22Rv1 (cell line): ENCODE measurements at regions not wholly inside any gene's neighbourhood (a gene's known extent, or its start where the extent isn't known, plus 50 kb on each side); places are given as distances from the start of the nearest gene placed in this dataset.

Experiments
- ZFX ChIP-seq: fragments of 450-650 bp; IDR thresholded peaks from 2 replicates; pipeline ENCODE4 v1.6.1; 2017; ENCODE audit warnings: antibody characterized with exemption, borderline replicate concordance
- TF ChIP-seq, protein P1 (sequence below): fragments of 450-650 bp; IDR thresholded peaks from 2 replicates; pipeline ENCODE4 v1.5.1; 2017; ENCODE audit warnings: mild to moderate bottlenecking

GRCh38 chr4:128371001-128371777 is 83.6 kb upstream of the PGRMC2 start:
- TF ChIP-seq, protein P1, sequence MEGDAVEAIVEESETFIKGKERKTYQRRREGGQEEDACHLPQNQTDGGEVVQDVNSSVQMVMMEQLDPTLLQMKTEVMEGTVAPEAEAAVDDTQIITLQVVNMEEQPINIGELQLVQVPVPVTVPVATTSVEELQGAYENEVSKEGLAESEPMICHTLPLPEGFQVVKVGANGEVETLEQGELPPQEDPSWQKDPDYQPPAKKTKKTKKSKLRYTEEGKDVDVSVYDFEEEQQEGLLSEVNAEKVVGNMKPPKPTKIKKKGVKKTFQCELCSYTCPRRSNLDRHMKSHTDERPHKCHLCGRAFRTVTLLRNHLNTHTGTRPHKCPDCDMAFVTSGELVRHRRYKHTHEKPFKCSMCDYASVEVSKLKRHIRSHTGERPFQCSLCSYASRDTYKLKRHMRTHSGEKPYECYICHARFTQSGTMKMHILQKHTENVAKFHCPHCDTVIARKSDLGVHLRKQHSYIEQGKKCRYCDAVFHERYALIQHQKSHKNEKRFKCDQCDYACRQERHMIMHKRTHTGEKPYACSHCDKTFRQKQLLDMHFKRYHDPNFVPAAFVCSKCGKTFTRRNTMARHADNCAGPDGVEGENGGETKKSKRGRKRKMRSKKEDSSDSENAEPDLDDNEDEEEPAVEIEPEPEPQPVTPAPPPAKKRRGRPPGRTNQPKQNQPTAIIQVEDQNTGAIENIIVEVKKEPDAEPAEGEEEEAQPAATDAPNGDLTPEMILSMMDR, result no peak
- no peak for TF ChIP-seq ZFX
